WTC11 (cell line): ENCODE measurements at regions not wholly inside any gene's neighbourhood (a gene's known extent, or its start where the extent isn't known, plus 50 kb on each side); places are given as distances from the start of the nearest gene placed in this dataset.

Source experiments
- ATF3 ChIP-seq: sonication (generic); formaldehyde crosslinking; conservative IDR thresholded peaks from 2 replicates; pipeline ENCODE4 v1.8.1; 2022; ENCODE audit warnings: mild to moderate bottlenecking, missing genetic modification reagents
- NR1H2 ChIP-seq: sonication (generic); formaldehyde crosslinking; IDR thresholded peaks from 2 replicates; pipeline ENCODE4 v1.9.0; 2021; ENCODE audit warnings: mild to moderate bottlenecking, moderate library complexity, missing genetic modification reagents
- PRRX2 ChIP-seq: fragments of 250-450 bp; sonication (Bioruptor Pico); IDR thresholded peaks from 2 replicates; pipeline ENCODE4 v1.8.0; 2021; ENCODE audit warnings: mild to moderate bottlenecking
- RORB ChIP-seq: fragments of 250-450 bp; sonication (Bioruptor Pico); IDR thresholded peaks from 2 replicates; pipeline ENCODE4 v1.9.0; 2021; ENCODE audit warnings: mild to moderate bottlenecking
- SMAD4 ChIP-seq: sonication (generic); formaldehyde crosslinking; IDR thresholded peaks from 2 replicates; pipeline ENCODE4 v1.8.0; 2022; ENCODE audit warnings: mild to moderate bottlenecking, missing genetic modification reagents
- USF1 ChIP-seq: sonication (generic); formaldehyde crosslinking; IDR thresholded peaks from 2 replicates; pipeline ENCODE4 v1.8.0; 2022; ENCODE audit warnings: mild to moderate bottlenecking, missing genetic modification reagents
- TF ChIP-seq, protein P1 (sequence below): fragments of 200-600 bp; IDR thresholded peaks from 2 replicates; pipeline ENCODE4 v1.8.0; 2022; ENCODE audit warnings: antibody characterized with exemption
- TF ChIP-seq, protein P2 (sequence below): sonication (generic); formaldehyde crosslinking; IDR thresholded peaks from 2 replicates; pipeline ENCODE4 v1.8.1; 2023; ENCODE audit warnings: mild to moderate bottlenecking, moderate library complexity, missing genetic modification reagents

GRCh38 chr7:52091996-52092395 is 775.4 kb upstream of the COBL start:
- TF ChIP-seq ATF3 (CRISPR knock-in tag): no peak
- TF ChIP-seq, protein P1, sequence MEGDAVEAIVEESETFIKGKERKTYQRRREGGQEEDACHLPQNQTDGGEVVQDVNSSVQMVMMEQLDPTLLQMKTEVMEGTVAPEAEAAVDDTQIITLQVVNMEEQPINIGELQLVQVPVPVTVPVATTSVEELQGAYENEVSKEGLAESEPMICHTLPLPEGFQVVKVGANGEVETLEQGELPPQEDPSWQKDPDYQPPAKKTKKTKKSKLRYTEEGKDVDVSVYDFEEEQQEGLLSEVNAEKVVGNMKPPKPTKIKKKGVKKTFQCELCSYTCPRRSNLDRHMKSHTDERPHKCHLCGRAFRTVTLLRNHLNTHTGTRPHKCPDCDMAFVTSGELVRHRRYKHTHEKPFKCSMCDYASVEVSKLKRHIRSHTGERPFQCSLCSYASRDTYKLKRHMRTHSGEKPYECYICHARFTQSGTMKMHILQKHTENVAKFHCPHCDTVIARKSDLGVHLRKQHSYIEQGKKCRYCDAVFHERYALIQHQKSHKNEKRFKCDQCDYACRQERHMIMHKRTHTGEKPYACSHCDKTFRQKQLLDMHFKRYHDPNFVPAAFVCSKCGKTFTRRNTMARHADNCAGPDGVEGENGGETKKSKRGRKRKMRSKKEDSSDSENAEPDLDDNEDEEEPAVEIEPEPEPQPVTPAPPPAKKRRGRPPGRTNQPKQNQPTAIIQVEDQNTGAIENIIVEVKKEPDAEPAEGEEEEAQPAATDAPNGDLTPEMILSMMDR: no peak
- TF ChIP-seq, protein P2, sequence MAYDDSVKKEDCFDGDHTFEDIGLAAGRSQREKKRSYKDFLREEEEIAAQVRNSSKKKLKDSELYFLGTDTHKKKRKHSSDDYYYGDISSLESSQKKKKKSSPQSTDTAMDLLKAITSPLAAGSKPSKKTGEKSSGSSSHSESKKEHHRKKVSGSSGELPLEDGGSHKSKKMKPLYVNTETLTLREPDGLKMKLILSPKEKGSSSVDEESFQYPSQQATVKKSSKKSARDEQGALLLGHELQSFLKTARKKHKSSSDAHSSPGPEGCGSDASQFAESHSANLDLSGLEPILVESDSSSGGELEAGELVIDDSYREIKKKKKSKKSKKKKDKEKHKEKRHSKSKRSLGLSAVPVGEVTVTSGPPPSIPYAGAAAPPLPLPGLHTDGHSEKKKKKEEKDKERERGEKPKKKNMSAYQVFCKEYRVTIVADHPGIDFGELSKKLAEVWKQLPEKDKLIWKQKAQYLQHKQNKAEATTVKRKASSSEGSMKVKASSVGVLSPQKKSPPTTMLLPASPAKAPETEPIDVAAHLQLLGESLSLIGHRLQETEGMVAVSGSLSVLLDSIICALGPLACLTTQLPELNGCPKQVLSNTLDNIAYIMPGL (CRISPR knock-in tag): no peak
- no peak for TF ChIP-seq RORB (CRISPR knock-in tag)
- TF ChIP-seq NR1H2 (CRISPR knock-in tag): no peak
- TF ChIP-seq SMAD4 (CRISPR knock-in tag): no peak
- no peak for TF ChIP-seq USF1
- no peak for TF ChIP-seq PRRX2
